ENCODE measurements at regions not wholly inside any gene's neighbourhood (a gene's known extent, or its start where the extent isn't known, plus 50 kb on each side); places are given as distances from the start of the nearest gene placed in this dataset.

DNA sequence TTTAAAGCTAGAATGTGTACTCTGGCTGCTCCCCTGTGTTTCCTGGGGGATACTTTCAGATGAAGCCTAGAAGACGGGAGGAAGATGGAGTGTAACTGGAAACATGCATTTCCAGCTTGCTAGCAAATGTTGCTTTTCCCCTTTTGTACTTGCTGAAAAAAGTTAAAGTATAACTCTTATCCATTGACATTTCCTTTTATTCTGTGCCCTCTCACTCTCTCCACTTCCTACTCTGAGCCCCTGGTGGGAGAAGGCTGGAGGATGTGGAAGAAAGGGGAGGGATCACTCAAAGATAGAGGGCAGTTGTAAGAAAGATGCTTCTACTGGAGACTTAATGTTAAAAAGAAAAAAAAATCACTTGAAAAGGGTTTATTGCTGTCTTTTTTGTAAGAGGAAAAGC, 396.5 kb downstream of the DTHD1 start:
- TF ChIP-seq, protein P1, sequence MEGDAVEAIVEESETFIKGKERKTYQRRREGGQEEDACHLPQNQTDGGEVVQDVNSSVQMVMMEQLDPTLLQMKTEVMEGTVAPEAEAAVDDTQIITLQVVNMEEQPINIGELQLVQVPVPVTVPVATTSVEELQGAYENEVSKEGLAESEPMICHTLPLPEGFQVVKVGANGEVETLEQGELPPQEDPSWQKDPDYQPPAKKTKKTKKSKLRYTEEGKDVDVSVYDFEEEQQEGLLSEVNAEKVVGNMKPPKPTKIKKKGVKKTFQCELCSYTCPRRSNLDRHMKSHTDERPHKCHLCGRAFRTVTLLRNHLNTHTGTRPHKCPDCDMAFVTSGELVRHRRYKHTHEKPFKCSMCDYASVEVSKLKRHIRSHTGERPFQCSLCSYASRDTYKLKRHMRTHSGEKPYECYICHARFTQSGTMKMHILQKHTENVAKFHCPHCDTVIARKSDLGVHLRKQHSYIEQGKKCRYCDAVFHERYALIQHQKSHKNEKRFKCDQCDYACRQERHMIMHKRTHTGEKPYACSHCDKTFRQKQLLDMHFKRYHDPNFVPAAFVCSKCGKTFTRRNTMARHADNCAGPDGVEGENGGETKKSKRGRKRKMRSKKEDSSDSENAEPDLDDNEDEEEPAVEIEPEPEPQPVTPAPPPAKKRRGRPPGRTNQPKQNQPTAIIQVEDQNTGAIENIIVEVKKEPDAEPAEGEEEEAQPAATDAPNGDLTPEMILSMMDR (IDR thresholded peaks at IDR 0.05) = no peak
- TF ChIP-seq POLR2AphosphoS5 (IDR thresholded peaks at IDR 0.05) = no peak
- no peak for TF ChIP-seq POLR2A (IDR thresholded peaks at IDR 0.05)
- TF ChIP-seq EP300 (IDR thresholded peaks at IDR 0.05) = no peak

Measured in sigmoid colon (tissue), 4 donors.